IMR-90 (cell line): ENCODE measurements at regions not wholly inside any gene's neighbourhood (a gene's known extent, or its start where the extent isn't known, plus 50 kb on each side); places are given as distances from the start of the nearest gene placed in this dataset.

Source experiments
- ATAC-seq: fragments of 200-7000 bp; cut with Tn5 transposase; 2 replicates; pipeline ENCODE4 v1.9.1; 2020; ENCODE audit warnings: low read depth, mild to moderate bottlenecking, moderate library complexity
- BruUV-seq: library from RNA; stranded (reverse); fragments of 400-500 nt; replicated peaks from 2 replicates; lab custom pipeline; 2021; lab: Mats Ljungman, UMichigan
- CTCF ChIA-PET: fragments of 300-600 bp; formaldehyde crosslinking; extraction: SDS; loops from one replicate; lab custom pipeline; 2021; ENCODE audit warnings: antibody characterized with exemption; lab: Yijun Ruan, JAX
- POLR2A ChIA-PET: fragments of 300-600 bp; sonication (Branson Sonifier 250); formaldehyde crosslinking; loops from one replicate; lab custom pipeline; 2022; ENCODE audit warnings: antibody characterized with exemption; ENCODE audit not compliant: unreplicated experiment; lab: Charles Lee
- DNase-seq: peaks from one replicate; pipeline ENCODE4 v3.0.0; 2013
- H2AFZ ChIP-seq: replicated peaks from 2 replicates; pipeline ENCODE3; 2013; ENCODE audit warnings: low read length, mild to moderate bottlenecking; ENCODE audit not compliant: poor library complexity
- H2AK5ac ChIP-seq: 2 replicates; pipeline ENCODE4 v1.6.1; 2013; ENCODE audit warnings: low read depth, low read length, inconsistent platforms
- H2AK9ac ChIP-seq: replicated peaks from 2 replicates; pipeline ENCODE3; 2013; ENCODE audit warnings: mild to moderate bottlenecking, low read depth, low read length, moderate library complexity; ENCODE audit not compliant: poor library complexity
- H2BK120ac ChIP-seq: 2 replicates; pipeline ENCODE4 v1.6.1; 2013; ENCODE audit warnings: low read depth, low read length, inconsistent platforms
- H2BK15ac ChIP-seq: 3 replicates; pipeline ENCODE4 v1.6.1; 2013; ENCODE audit warnings: low read depth, low read length, inconsistent platforms
- H2BK20ac ChIP-seq: 2 replicates; pipeline ENCODE4 v1.6.1; 2013; ENCODE audit warnings: low read depth, mild to moderate bottlenecking, inconsistent platforms, low read length, moderate library complexity
- H2BK5ac ChIP-seq: 2 replicates; pipeline ENCODE4 v1.6.1; 2013; ENCODE audit warnings: mild to moderate bottlenecking, low read depth, low read length, inconsistent platforms; ENCODE audit not compliant: poor library complexity, severe bottlenecking
- H3K14ac ChIP-seq: replicated peaks from 2 replicates; pipeline ENCODE4 v1.6.1; 2013; ENCODE audit warnings: low read depth, low read length, inconsistent platforms
- H3K18ac ChIP-seq: 2 replicates; pipeline ENCODE4 v1.6.1; 2013; ENCODE audit warnings: low read depth, low read length, control low read depth
- H3K23ac ChIP-seq: 2 replicates; pipeline ENCODE4 v1.6.1; 2013; ENCODE audit warnings: low read depth, low read length, inconsistent platforms
- H3K27ac ChIP-seq: 2 replicates; pipeline ENCODE4 v1.5.1; 2013; ENCODE audit warnings: mild to moderate bottlenecking, control low read depth, low read length; ENCODE audit not compliant: insufficient read depth
- H3K27me3 ChIP-seq: 2 replicates; pipeline ENCODE4 v1.6.1; 2013; ENCODE audit warnings: low read length; ENCODE audit not compliant: control insufficient read depth, insufficient read depth
- H3K36me3 ChIP-seq: 2 replicates; pipeline ENCODE4 v1.6.1; 2013; ENCODE audit warnings: low read length, mixed read lengths; ENCODE audit not compliant: control insufficient read depth, insufficient read depth
- H3K4ac ChIP-seq: 2 replicates; pipeline ENCODE4 v1.6.1; 2013; ENCODE audit warnings: low read depth, low read length, inconsistent platforms
- H3K4me1 ChIP-seq: 2 replicates; pipeline ENCODE4 v1.6.1; 2013; ENCODE audit warnings: low read length, mixed read lengths; ENCODE audit not compliant: control insufficient read depth, insufficient read depth
- H3K4me2 ChIP-seq: 2 replicates; pipeline ENCODE4 v1.6.1; 2013; ENCODE audit warnings: low read depth, mild to moderate bottlenecking, control low read depth, low read length, moderate library complexity
- H3K4me3 ChIP-seq: 2 replicates; pipeline ENCODE4 v1.5.1; 2013; ENCODE audit warnings: low read depth, mild to moderate bottlenecking, control low read depth, low read length, moderate library complexity; ENCODE audit not compliant: insufficient read depth
- H3K56ac ChIP-seq: 2 replicates; pipeline ENCODE4 v1.6.1; 2013; ENCODE audit warnings: low read length, inconsistent platforms; ENCODE audit not compliant: insufficient read depth; ENCODE audit errors: extremely low read depth
- H3K79me1 ChIP-seq, 2 experiments: 2 replicates each; pipeline ENCODE4 v1.6.1; 2013; ENCODE audit warnings: low read length in 2 of 2, inconsistent platforms in 1 of 2, low read depth in 1 of 2
- H3K9ac ChIP-seq: 2 replicates; pipeline ENCODE4 v1.6.1; 2013; ENCODE audit warnings: low read depth, low read length, control low read depth
- H3K9me1 ChIP-seq: 2 replicates; pipeline ENCODE4 v1.6.1; 2013; ENCODE audit warnings: low read length, inconsistent platforms; ENCODE audit not compliant: insufficient read depth
- H3K9me3 ChIP-seq: 2 replicates; pipeline ENCODE4 v1.6.1; 2013; ENCODE audit warnings: low read length; ENCODE audit not compliant: control insufficient read depth, insufficient read depth
- H4K20me1 ChIP-seq: 2 replicates; pipeline ENCODE4 v1.6.1; 2013; ENCODE audit warnings: low read length, inconsistent platforms; ENCODE audit not compliant: insufficient read depth
- H4K5ac ChIP-seq: 2 replicates; pipeline ENCODE4 v1.6.1; 2013; ENCODE audit warnings: mild to moderate bottlenecking, low read depth, low read length, control low read depth
- H4K8ac ChIP-seq, 2 experiments: 2 replicates each; pipeline ENCODE4 v1.6.1; 2013; ENCODE audit warnings: low read depth in 2 of 2, low read length in 2 of 2, control low read depth in 1 of 2, inconsistent platforms in 1 of 2
- H4K91ac ChIP-seq: 2 replicates; pipeline ENCODE4 v1.6.1; 2013; ENCODE audit warnings: low read depth, low read length, inconsistent platforms; ENCODE audit not compliant: insufficient read depth
- BHLHE40 ChIP-seq: fragments of 150-350 bp; IDR thresholded peaks from 2 replicates; pipeline ENCODE4 v1.6.1; 2016; ENCODE audit warnings: mild to moderate bottlenecking, low read depth, low read length
- MAFK ChIP-seq: IDR thresholded peaks from 2 replicates; pipeline ENCODE4 v1.6.1; 2012; ENCODE audit warnings: low read depth, low read length, improper control_type of control experiment
- MXI1 ChIP-seq: IDR thresholded peaks from 2 replicates; pipeline ENCODE4 v1.6.1; 2012; ENCODE audit warnings: low read depth, mild to moderate bottlenecking, low read length, moderate library complexity, borderline replicate concordance
- NFE2L2 ChIP-seq: fragments of 150-350 bp; IDR thresholded peaks from 2 replicates; pipeline ENCODE4 v1.6.1; 2016; ENCODE audit warnings: low read depth, mild to moderate bottlenecking, low read length
- RAD21 ChIP-seq: IDR thresholded peaks from 2 replicates; pipeline ENCODE4 v1.6.1; 2012; ENCODE audit warnings: low read length, improper control_type of control experiment
- SMC3 ChIP-seq: fragments of 150-350 bp; IDR thresholded peaks from 2 replicates; pipeline ENCODE4 v1.6.1; 2016; ENCODE audit warnings: low read depth, mild to moderate bottlenecking, antibody characterized with exemption, low read length, moderate library complexity
- WGBS, 2 experiments: methylation state at CpG; one replicate each; pipeline versions ENCODE4 v1.1.5 to v1.1.7; 2013; ENCODE audit warnings: missing lambda C conversion rate in 2 of 2; ENCODE audit not compliant: insufficient read length in 1 of 2; ENCODE audit errors: extremely low coverage in 2 of 2; 5-methylcytosine and 5-hydroxymethylcytosine counted together
- dilution Hi-C: fragments of 300-500 bp; cut with HindIII; formaldehyde crosslinking; loops from one replicate; pipeline ENCODE4 v1.14.3; 2018; ENCODE audit warnings: low sequenced_read_pairs; ENCODE audit not compliant: unreplicated experiment
- in situ Hi-C: fragments of 300-500 bp; cut with MboI; formaldehyde crosslinking; loops from 3 replicates; pipeline ENCODE4 v1.14.3; 2019; ENCODE audit warnings: low sequenced_read_pairs, inconsistent platforms, mixed read lengths
- intact Hi-C: fragments of 100-400 bp; cut with micrococcal nuclease; formaldehyde crosslinking; loops from 2 replicates; pipeline ENCODE4 v1.10.0; 2022
- TF ChIP-seq, protein P1 (sequence below): fragments of 150-350 bp; IDR thresholded peaks from 2 replicates; pipeline ENCODE4 v1.6.1; 2017; ENCODE audit warnings: mild to moderate bottlenecking, antibody characterized with exemption, low read length, low read depth

DNA sequence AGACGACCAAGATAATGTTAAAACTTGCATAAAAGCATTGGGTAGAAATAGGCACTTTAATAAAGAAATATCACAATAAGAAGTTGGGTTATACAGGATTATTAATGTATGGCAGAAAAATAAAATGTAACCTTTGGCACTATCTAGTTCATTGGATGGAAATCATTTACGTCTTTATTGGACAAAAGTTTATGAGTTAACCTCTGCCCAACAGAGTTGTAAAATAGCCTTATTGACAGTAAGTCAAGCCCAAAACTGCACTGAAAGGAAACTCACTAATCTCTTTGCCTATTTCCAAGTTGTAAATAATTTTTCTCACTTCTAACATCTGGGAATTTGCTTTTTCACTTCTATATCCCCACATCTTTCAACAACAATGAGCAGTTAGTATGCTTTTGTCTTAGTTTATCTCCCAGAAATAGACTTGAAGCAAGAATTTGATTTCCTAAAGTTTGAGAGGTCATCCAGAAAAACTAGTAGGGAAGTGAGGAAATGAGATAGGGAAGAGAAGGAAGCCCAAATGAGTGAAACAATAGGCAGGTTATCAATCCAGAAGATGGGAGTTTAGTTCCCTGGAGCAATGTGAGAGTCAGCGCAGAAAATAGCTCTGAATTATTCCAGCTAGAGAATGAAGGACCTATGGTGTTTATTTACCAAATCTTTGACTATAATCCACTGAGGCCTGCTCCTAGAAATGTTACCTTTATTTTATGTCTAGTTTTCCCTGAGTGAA is 434.8 kb downstream of the CCER1 start:
- in situ Hi-C loops, result no loop called here
- ATAC-seq, result no peak
- Histone ChIP-seq H3K23ac (no peak overlapping the region), H3K36me3 (no peaks in the 10 kb centered on the region), H3K56ac (no peak overlapping the region), H2AK5ac (no peak overlapping the region), H2BK5ac (no peak overlapping the region), H3K27ac (no peak overlapping the region), H4K91ac (no peak overlapping the region), H2AFZ (no peak overlapping the region), H4K5ac (no peak overlapping the region), H2BK120ac (no peak overlapping the region), H3K4me2 (no peak overlapping the region), H3K14ac (no peak overlapping the region), H2BK15ac (no peak overlapping the region), H3K9ac (no peak overlapping the region), H4K8ac (no peak overlapping the region), H2AK9ac (no peak overlapping the region), H3K4me3 (no peak overlapping the region), H2BK20ac (no peak overlapping the region), H4K20me1 (no peaks in the 10 kb centered on the region), H3K4me1 (no peaks in the 10 kb centered on the region), H3K27me3 (no peaks in the 10 kb centered on the region), H3K9me1 (no peaks in the 10 kb centered on the region; the same call in 1 of the 2 replicates), H3K9me3 (no peaks in the 10 kb centered on the region), H3K18ac (no peak overlapping the region), H3K79me1 (no peaks in the 10 kb centered on the region), H3K4ac (no peak overlapping the region)
- BruUV-seq, result no TSS peak
- intact Hi-C loops, result no loop called here
- ChIA-PET CTCF (no interaction called here), POLR2A (no interaction called here)
- dilution Hi-C loops, result no loop called here
- TF ChIP-seq MXI1 (no peak), NFE2L2 (no peak), MAFK (no peak), BHLHE40 (no peak), SMC3 (no peak), RAD21 (no peak)
- TF ChIP-seq, protein P1, sequence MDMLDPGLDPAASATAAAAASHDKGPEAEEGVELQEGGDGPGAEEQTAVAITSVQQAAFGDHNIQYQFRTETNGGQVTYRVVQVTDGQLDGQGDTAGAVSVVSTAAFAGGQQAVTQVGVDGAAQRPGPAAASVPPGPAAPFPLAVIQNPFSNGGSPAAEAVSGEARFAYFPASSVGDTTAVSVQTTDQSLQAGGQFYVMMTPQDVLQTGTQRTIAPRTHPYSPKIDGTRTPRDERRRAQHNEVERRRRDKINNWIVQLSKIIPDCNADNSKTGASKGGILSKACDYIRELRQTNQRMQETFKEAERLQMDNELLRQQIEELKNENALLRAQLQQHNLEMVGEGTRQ, result no peak
- DNase-seq, result no peak
- WGBS, 2 experiments, result no CpG with 5 or more reads among the region's 3 CpGs
